ENCODE measurements at regions not wholly inside any gene's neighbourhood (a gene's known extent, or its start where the extent isn't known, plus 50 kb on each side); places are given as distances from the start of the nearest gene placed in this dataset.

DNA sequence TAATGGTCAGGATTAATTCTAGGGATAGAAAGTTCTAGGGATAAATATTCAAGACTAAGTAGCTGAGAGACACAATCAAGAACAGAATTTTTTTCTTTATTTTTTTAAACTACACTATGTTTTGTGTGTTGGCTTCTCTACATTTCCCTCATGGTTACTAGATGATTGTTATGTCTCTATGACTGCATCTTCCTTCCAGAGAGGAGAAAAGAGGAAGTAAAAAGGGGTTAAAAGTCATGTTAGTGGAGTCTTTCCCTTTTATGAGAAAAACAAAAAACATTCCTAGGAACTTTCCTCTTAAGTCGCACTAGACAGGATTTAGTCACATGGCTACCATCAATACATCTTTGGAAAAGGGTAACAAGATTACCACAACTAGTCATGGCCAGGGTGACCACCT lies 375.0 kb downstream of the KCNJ2 start:
- ATAC-seq (no peak), DNase-seq (ENCODE audit: low read depth, low spot score) (no peak)
- Histone ChIP-seq H3K9me3 (ENCODE audit: control insufficient read depth, insufficient read depth, low read depth, low read length) (no peaks in the 10 kb centered on the region), H3K27ac (ENCODE audit: low read length) (no peak overlapping the region), H3K27me3 (ENCODE audit: control insufficient read depth, insufficient read depth, low read length) (no peaks in the 10 kb centered on the region), H3K4me1 (ENCODE audit: control insufficient read depth, insufficient read depth, low read length) (no peaks in the 10 kb centered on the region), H3K4me3 (ENCODE audit: low read depth in 2 of 2, low read length in 2 of 2) (no peak overlapping the region), H3K36me3 (ENCODE audit: control insufficient read depth, insufficient read depth, low read length) (no peaks in the 10 kb centered on the region)
- in situ Hi-C loops (cut with HindIII; ENCODE audit: low pct_unique_long_range_greater_than_20kb, low sequenced_read_pairs): no loop called here
- TF ChIP-seq TCF7L2 (IDR thresholded peaks at IDR 0.05; ENCODE audit: low read depth, low read length) (no peak), REST (IDR thresholded peaks at IDR 0.05; ENCODE audit: insufficient read depth in 1 of 2, low read depth in 2 of 2, low read length in 1 of 2) (no peak), CTCF (IDR thresholded peaks at IDR 0.05) (no peak), POLR2AphosphoS5 (IDR thresholded peaks at IDR 0.05; ENCODE audit: low read depth, low read length) (no peak), SIN3A (IDR thresholded peaks at IDR 0.05; ENCODE audit: borderline replicate concordance, insufficient read depth, low read depth, low read length) (no peak)
- intact Hi-C loops (cut with micrococcal nuclease; ENCODE audit: unreplicated experiment): no loop called here
- POLR2A ChIA-PET: no interaction called here
- CTCF ChIA-PET: no interaction called here
- BruUV-seq (replicated peaks): no TSS peak

DNA sequence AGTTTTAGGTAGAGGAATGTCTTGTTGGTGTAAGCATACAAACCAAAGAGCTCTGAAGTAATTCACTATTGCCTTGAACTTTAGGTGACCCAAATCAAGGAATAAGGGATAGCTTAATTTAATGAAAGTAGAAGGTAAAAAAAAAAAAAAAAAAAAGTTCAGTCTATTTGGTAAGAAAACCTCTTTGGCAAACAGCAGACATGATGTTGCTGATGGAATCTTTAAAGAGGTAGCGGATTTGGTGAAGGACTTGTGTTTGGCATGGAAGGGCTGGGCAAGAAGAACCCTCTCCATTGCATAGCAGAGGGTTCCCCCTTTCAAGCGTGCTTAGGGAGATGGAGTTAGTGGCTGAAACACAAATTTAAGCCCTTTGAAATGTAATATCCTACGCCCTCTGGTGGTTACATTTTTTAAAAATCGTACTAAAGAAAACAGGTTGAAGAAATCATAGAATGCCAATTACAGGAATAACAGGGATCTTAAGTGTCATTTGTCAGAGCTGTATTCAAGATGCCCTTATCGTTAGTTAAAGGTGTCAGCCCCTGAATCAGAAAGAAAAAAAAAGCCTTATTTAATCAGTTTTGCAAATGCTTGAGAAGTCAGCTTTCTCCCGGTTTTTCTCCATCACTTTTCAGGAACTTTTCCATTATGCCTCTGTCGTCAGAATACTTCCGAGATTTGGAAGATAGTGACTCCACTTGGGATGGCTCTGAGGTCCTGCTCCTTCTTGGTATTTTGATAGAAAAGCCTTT lies 383.1 kb downstream of the KCNJ2 start:
- Histone ChIP-seq H3K36me3 (ENCODE audit: control insufficient read depth, insufficient read depth, low read length) (no peaks in the 10 kb centered on the region), H3K4me1 (ENCODE audit: control insufficient read depth, insufficient read depth, low read length) (0 out of 2 replicates have a peak, but pooled peaks cover 3% of the 10 kb centered on the region), H3K27me3 (ENCODE audit: control insufficient read depth, insufficient read depth, low read length) (no peaks in the 10 kb centered on the region), H3K9me3 (ENCODE audit: control insufficient read depth, insufficient read depth, low read depth, low read length) (no peaks in the 10 kb centered on the region), H3K4me3 (ENCODE audit: low read depth in 2 of 2, low read length in 2 of 2) (no peak overlapping the region), H3K27ac (ENCODE audit: low read length) (no peak overlapping the region)
- no peak; the same call in 1 of the 2 replicates for ATAC-seq
- CTCF ChIA-PET: interaction anchor here (0.6 to 1.7 kb wide), 4 partner anchors 143 to 944 kb away, joined by 3 to 6 read pairs (median 4); no protein-coding TSS in a partner anchor
- DNase-seq (ENCODE audit: low read depth, low spot score): peak; percentile 15
- in situ Hi-C loops (cut with HindIII; ENCODE audit: low pct_unique_long_range_greater_than_20kb, low sequenced_read_pairs) (no loop called here), intact Hi-C loops (cut with micrococcal nuclease; ENCODE audit: unreplicated experiment) (loop anchor here (10.0 kb wide), 2 partner anchors 378 to 978 kb away; no protein-coding TSS in a partner anchor)
- no TSS peak for BruUV-seq (replicated peaks)
- TF ChIP-seq CTCF (IDR thresholded peaks at IDR 0.05) (peak; percentile 70), TCF7L2 (IDR thresholded peaks at IDR 0.05; ENCODE audit: low read depth, low read length) (no peak)
- POLR2A ChIA-PET: no interaction called here

Data from Panc1 (cell line).